GM12864 (cell line): ENCODE measurements at regions not wholly inside any gene's neighbourhood (a gene's known extent, or its start where the extent isn't known, plus 50 kb on each side); places are given as distances from the start of the nearest gene placed in this dataset.

ENCODE experiments used
- DNase-seq: peaks from one replicate; pipeline ENCODE4 v3.0.0-alpha.2; 2011; ENCODE audit warnings: low read depth
- H3K4me3 ChIP-seq: 2 replicates; pipeline ENCODE4 v1.5.1; 2011; ENCODE audit warnings: mild to moderate bottlenecking, low read depth, low read length, control low read depth
- TF ChIP-seq, protein P1 (sequence below): IDR thresholded peaks from 2 replicates; pipeline ENCODE4 v1.5.1; 2011; ENCODE audit warnings: low read depth, mild to moderate bottlenecking, moderate library complexity, low read length, control low read depth, inconsistent platforms; ENCODE audit errors: missing control alignments

DNA sequence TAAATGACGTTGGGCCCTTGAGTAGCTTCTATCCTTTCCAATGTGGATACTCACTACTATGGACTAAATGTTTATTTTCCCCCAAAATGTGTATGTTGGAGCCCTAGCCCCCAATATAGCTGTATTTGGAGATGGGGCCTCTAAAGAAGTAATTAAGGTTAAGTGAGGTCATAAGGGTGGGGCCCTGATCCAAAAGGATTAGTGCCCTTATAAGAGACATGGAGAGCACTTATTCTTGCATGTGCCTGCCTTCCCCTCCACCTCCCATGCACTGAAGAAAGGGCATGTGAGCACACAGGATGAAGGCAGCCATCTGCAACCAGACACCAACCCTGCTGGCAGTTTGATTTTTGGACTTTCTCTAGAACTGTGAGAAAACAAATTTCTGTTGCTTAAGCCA is 115.7 kb upstream of the MED13 start:
- TF ChIP-seq, protein P1, sequence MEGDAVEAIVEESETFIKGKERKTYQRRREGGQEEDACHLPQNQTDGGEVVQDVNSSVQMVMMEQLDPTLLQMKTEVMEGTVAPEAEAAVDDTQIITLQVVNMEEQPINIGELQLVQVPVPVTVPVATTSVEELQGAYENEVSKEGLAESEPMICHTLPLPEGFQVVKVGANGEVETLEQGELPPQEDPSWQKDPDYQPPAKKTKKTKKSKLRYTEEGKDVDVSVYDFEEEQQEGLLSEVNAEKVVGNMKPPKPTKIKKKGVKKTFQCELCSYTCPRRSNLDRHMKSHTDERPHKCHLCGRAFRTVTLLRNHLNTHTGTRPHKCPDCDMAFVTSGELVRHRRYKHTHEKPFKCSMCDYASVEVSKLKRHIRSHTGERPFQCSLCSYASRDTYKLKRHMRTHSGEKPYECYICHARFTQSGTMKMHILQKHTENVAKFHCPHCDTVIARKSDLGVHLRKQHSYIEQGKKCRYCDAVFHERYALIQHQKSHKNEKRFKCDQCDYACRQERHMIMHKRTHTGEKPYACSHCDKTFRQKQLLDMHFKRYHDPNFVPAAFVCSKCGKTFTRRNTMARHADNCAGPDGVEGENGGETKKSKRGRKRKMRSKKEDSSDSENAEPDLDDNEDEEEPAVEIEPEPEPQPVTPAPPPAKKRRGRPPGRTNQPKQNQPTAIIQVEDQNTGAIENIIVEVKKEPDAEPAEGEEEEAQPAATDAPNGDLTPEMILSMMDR: no peak
- no peak for DNase-seq
- no peak overlapping the region for H3K4me3 ChIP-seq

DNA sequence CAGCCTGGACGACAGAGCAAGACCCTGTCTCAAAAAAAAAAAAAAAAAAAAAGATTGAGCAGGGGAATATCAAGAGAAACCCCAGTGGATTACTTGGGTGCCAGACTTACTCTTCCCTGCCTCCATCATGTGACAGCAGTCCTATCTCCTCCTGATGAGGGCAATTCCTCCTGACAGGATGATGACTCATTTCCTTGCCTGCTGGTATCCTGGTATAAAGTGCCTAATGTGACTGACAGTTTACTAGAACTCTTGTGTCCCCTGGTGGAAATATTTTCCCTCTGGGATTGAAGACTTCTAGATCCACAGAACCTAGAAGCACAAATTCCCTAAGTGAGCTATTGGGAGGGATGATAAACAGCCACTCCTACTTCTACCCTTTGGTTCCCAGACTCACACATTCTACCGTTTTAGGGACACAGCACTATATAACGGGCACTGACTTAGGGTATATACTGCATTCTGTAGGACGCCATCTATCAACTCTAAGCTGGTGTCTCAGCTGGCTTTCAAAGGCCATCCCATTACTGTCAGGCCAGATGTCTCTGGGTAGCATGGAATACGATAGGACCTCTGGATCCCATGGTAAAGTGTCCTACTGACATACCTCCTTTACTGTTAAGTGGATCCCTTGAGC is 114.6 kb upstream of the MED13 start:
- TF ChIP-seq, protein P1: no peak
- no peak for DNase-seq

DNA sequence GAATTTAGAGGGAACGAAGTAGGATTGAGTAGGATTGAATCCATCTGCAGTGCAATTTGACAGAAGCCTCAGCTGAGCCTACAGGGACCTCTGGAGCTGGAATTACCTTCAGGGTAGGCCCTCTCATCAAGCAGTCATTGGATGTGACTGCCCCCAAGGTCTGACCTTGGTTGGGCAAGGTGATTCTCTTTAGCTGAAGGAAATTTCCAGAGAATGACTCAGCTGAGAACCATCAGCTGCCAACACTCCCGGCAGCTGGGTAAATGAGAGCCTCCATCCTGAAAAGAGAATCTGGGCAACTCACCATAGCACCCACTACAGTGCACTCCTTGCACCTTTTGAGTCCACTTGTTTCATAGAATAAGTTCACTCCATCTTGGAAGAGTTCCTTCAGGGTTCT is 113.5 kb upstream of the MED13 start:
- DNase-seq: no peak
- H3K4me3 ChIP-seq: no peak overlapping the region
- TF ChIP-seq, protein P1: no peak

More for the DNA sequence above, 114.6 kb upstream of the MED13 start:
- H3K4me3 ChIP-seq: no peak overlapping the region

DNA sequence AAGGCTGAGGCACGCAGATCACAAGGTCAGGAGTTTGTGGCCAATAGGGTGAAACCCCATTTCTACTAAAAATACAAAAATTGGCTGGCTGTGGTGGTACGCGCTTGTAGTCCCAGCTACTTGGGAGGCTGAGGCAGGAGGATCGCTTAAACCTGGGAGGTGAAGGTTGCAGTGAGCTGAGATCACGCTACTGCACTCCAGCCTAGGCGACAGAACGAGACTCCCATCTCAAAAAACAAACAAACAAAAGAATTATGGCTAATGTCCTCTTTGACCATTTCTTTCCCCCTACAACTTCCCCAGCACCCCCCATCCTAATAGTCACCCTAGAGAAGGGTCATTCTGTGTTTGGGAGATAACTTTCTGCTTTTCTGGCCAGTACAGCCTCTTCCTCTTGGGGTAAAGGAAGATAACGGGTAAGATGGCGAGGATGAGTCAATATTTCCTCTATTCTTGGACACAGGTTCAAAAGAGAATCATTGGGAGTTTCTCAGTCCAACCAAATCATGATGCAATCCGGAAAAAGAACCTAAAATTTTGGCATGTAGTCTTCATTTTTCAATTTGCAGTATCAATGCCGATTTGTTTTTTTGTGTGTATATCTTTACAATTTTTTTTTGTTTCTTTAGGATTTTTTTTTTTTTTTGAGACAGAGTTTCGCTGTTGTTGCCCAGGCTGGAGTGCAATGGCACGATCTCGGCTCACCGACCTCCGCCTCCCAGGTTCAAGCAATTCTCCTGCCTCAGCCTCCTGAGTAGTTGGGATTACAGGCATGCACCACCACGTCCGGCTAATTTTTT is 107.6 kb upstream of the MED13 start:
- no peak for DNase-seq
- TF ChIP-seq, protein P1: no peak
- no peak overlapping the region for H3K4me3 ChIP-seq

DNA sequence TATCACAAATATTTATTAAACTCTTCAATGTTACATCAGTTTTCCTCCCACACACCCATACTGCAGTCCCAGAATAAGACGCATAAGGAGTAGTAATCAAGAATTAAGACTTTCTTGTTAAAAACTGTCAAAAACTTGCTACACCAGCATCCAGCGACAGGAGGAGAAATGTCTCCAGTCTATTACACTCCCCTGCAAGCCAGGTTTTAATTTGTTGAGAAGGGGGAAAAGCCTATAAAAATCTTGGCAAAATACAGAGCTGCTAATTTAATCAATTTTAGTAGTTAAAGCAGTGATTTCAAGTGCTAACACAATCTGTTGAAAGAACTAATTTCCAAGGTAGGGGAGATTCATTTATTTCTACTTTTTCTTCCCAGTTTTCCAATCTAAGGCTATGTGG is 102.0 kb upstream of the MED13 start:
- TF ChIP-seq, protein P1: no peak
- H3K4me3 ChIP-seq: no peak overlapping the region
- no peak for DNase-seq

DNA sequence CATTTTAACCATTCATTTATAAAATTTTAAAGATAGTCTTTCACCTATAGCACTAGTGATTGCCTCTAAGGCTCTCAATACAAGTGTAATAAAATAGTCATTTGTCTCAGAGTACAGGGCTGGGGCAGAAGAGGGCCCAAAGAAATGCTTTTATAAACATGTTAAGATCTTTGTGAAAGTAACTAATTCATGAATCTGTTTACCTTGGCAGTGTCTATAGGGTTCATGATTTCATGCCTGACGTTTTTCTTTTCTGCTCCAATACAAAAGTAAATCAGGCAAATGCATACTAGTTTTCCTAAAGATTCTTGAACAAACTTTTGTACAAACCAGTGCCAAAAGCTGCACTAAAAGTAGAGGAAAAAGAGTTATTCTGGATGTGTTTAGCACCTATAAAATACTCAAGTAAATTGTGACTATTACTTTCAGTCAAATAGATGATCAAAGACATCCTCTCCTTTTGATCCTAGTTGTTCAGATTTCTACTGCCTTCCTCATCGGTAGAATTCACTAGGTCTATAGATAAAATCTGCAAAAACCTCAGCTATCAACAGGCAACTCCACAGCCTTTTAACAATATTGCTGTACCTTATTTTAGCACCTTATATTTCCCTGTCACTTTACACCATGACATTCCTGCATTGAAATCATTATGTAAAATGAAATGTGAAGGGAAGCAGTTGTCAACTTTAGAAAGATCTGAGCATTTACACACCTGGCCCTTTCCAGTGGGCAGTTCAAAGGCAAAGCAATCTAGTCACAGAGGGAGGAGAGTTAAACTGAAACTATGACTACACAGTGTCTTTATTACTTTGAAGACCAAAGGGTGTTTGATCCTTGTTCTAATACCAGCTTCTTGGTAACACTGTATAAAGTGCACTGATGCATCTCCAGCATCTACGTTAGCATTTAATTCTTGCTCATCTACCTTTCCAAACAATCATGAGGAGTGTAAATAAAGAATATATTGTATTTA is 100.0 kb upstream of the MED13 start:
- no peak for DNase-seq
- TF ChIP-seq, protein P1: no peak
- no peak overlapping the region for H3K4me3 ChIP-seq
